ENCODE measurements at regions not wholly inside any gene's neighbourhood (a gene's known extent, or its start where the extent isn't known, plus 50 kb on each side); places are given as distances from the start of the nearest gene placed in this dataset.

- no peak for DNase-seq (ENCODE audit: low spot score)
- no peaks in the 10 kb centered on the region for H3K9me3 Mint-ChIP-seq (ENCODE audit: unreplicated experiment)
- H3K4me3 Mint-ChIP-seq (ENCODE audit: unreplicated experiment), result no peak overlapping the region
- peaks cover 3% of the 10 kb centered on the region for H3K27me3 Mint-ChIP-seq (ENCODE audit: unreplicated experiment)
- no peak for TF ChIP-seq CTCF (IDR thresholded peaks at IDR 0.05; ENCODE audit: unreplicated experiment)
- H3K4me1 Mint-ChIP-seq (ENCODE audit: unreplicated experiment), result peaks cover 3% of the 10 kb centered on the region
- H3K36me3 Mint-ChIP-seq (ENCODE audit: low read depth, unreplicated experiment), result no peaks in the 10 kb centered on the region
- H3K27ac Mint-ChIP-seq (ENCODE audit: unreplicated experiment), result no peak overlapping the region
Measured at GRCh38 chr11:70024036-70024772, 53.9 kb upstream of the ANO1 start.

GRCh38 chr11:70024773-70025045, 53.4 kb upstream of the ANO1 start:
- Mint-ChIP-seq H3K27me3 (ENCODE audit: unreplicated experiment) (peaks cover 2% of the 10 kb centered on the region), H3K4me1 (ENCODE audit: unreplicated experiment) (peaks cover 3% of the 10 kb centered on the region), H3K36me3 (ENCODE audit: low read depth, unreplicated experiment) (no peaks in the 10 kb centered on the region), H3K4me3 (ENCODE audit: unreplicated experiment) (no peak overlapping the region), H3K27ac (ENCODE audit: unreplicated experiment) (no peak overlapping the region), H3K9me3 (ENCODE audit: unreplicated experiment) (no peaks in the 10 kb centered on the region)
- TF ChIP-seq CTCF (IDR thresholded peaks at IDR 0.05; ENCODE audit: unreplicated experiment), result no peak
- DNase-seq (ENCODE audit: low spot score), result no peak

GRCh38 chr11:70025308-70025707, 52.8 kb upstream of the ANO1 start:
- H3K27ac Mint-ChIP-seq (ENCODE audit: unreplicated experiment), result no peak overlapping the region
- H3K9me3 Mint-ChIP-seq (ENCODE audit: unreplicated experiment), result no peaks in the 10 kb centered on the region
- DNase-seq (ENCODE audit: low spot score), result no peak
- H3K4me1 Mint-ChIP-seq (ENCODE audit: unreplicated experiment), result peaks cover under 1% of the 10 kb centered on the region
- H3K4me3 Mint-ChIP-seq (ENCODE audit: unreplicated experiment), result no peak overlapping the region
- no peaks in the 10 kb centered on the region for H3K36me3 Mint-ChIP-seq (ENCODE audit: low read depth, unreplicated experiment)
- no peaks in the 10 kb centered on the region for H3K27me3 Mint-ChIP-seq (ENCODE audit: unreplicated experiment)
- no peak for TF ChIP-seq CTCF (IDR thresholded peaks at IDR 0.05; ENCODE audit: unreplicated experiment)

GRCh38 chr11:70026012-70026411, 52.1 kb upstream of the ANO1 start:
- DNase-seq (ENCODE audit: low spot score), result no peak
- Mint-ChIP-seq H3K4me3 (ENCODE audit: unreplicated experiment) (no peak overlapping the region), H3K4me1 (ENCODE audit: unreplicated experiment) (no peaks in the 10 kb centered on the region), H3K9me3 (ENCODE audit: unreplicated experiment) (no peaks in the 10 kb centered on the region), H3K36me3 (ENCODE audit: low read depth, unreplicated experiment) (no peaks in the 10 kb centered on the region), H3K27me3 (ENCODE audit: unreplicated experiment) (peaks cover 3% of the 10 kb centered on the region), H3K27ac (ENCODE audit: unreplicated experiment) (no peak overlapping the region)
- no peak for TF ChIP-seq CTCF (IDR thresholded peaks at IDR 0.05; ENCODE audit: unreplicated experiment)

- H3K27me3 Mint-ChIP-seq (ENCODE audit: unreplicated experiment), result peaks cover 5% of the 10 kb centered on the region
- TF ChIP-seq CTCF (IDR thresholded peaks at IDR 0.05; ENCODE audit: unreplicated experiment), result no peak
- no peak for DNase-seq (ENCODE audit: low spot score)
Measured at GRCh38 chr11:70026726-70027125, 51.4 kb upstream of the ANO1 start.

More at GRCh38 chr11:70026726-70027125, 51.4 kb upstream of the ANO1 start:
- Mint-ChIP-seq H3K4me1 (ENCODE audit: unreplicated experiment) (no peaks in the 10 kb centered on the region), H3K27ac (ENCODE audit: unreplicated experiment) (no peak overlapping the region), H3K9me3 (ENCODE audit: unreplicated experiment) (no peaks in the 10 kb centered on the region), H3K36me3 (ENCODE audit: low read depth, unreplicated experiment) (no peaks in the 10 kb centered on the region), H3K4me3 (ENCODE audit: unreplicated experiment) (no peak overlapping the region)
